OCI-LY1 (cell line): ENCODE measurements at regions not wholly inside any gene's neighbourhood (a gene's known extent, or its start where the extent isn't known, plus 50 kb on each side); places are given as distances from the start of the nearest gene placed in this dataset.

Experiments used
- H2AFZ ChIP-seq: fragments of 200-600 bp; sonication (generic), shearing (Covaris generic); 2 replicates; pipeline ENCODE4 v1.6.0; 2014; ENCODE audit warnings: antibody characterized with exemption, mild to moderate bottlenecking, low read length
- H3F3A ChIP-seq: fragments of 200-600 bp; sonication (generic), shearing (Covaris generic); 2 replicates; pipeline ENCODE4 v1.6.0; 2014; ENCODE audit warnings: mild to moderate bottlenecking, antibody characterized with exemption, low read length, moderate library complexity; ENCODE audit not compliant: insufficient read depth
- H3K27ac ChIP-seq: fragments of 200-600 bp; sonication (generic); 2 replicates; pipeline ENCODE4 v1.5.1; 2014; ENCODE audit warnings: low read length, mixed run types, mild to moderate bottlenecking, low read depth; ENCODE audit not compliant: poor library complexity, severe bottlenecking
- H3K27me3 ChIP-seq: fragments of 200-600 bp; sonication (generic); 2 replicates; pipeline ENCODE4 v1.6.0; 2014; ENCODE audit warnings: antibody characterized with exemption, mild to moderate bottlenecking, low read length, moderate library complexity; ENCODE audit not compliant: insufficient read depth
- H3K36me3 ChIP-seq: fragments of 200-600 bp; sonication (generic); 2 replicates; pipeline ENCODE4 v1.6.1; 2014; ENCODE audit warnings: mild to moderate bottlenecking, antibody characterized with exemption, low read length, moderate library complexity, mixed read lengths; ENCODE audit not compliant: insufficient read depth
- H3K4me1 ChIP-seq: fragments of 200-600 bp; sonication (generic); 2 replicates; pipeline ENCODE4 v1.5.1; 2014; ENCODE audit warnings: mild to moderate bottlenecking, low read length, moderate library complexity; ENCODE audit not compliant: insufficient read depth, severe bottlenecking
- H3K4me2 ChIP-seq: fragments of 200-600 bp; sonication (generic), shearing (Covaris generic); 2 replicates; pipeline ENCODE4 v1.6.1; 2014; ENCODE audit warnings: low read length
- H3K4me3 ChIP-seq: fragments of 200-600 bp; sonication (generic); 2 replicates; pipeline ENCODE4 v1.5.1; 2014; ENCODE audit warnings: low read length, low read depth, mild to moderate bottlenecking, mixed read lengths; ENCODE audit not compliant: poor library complexity, severe bottlenecking
- H3K79me2 ChIP-seq: fragments of 200-600 bp; shearing (Covaris generic); 2 replicates; pipeline ENCODE4 v1.6.1; 2016; ENCODE audit warnings: mixed run types, low read length, mixed read lengths; ENCODE audit not compliant: insufficient read depth
- H3K9ac ChIP-seq: fragments of 200-600 bp; sonication (generic), shearing (Covaris generic); 2 replicates; pipeline ENCODE4 v1.6.1; 2014; ENCODE audit warnings: mild to moderate bottlenecking, low read length, mixed read lengths
- H3K9me2 ChIP-seq: fragments of 200-600 bp; sonication (generic), shearing (Covaris generic); 2 replicates; pipeline ENCODE4 v1.6.1; 2014; ENCODE audit warnings: low read depth, mild to moderate bottlenecking, low read length, mixed read lengths
- H3K9me3 ChIP-seq: fragments of 200-600 bp; shearing (Covaris generic); 2 replicates; pipeline ENCODE4 v1.6.1; 2014; ENCODE audit warnings: low read length, mixed read lengths
- H4K20me1 ChIP-seq: fragments of 200-600 bp; sonication (generic), shearing (Covaris generic); 2 replicates; pipeline ENCODE4 v1.6.0; 2016; ENCODE audit warnings: mild to moderate bottlenecking, low read length; ENCODE audit not compliant: insufficient read depth
- EZH2 ChIP-seq: fragments of 200-600 bp; sonication (generic), shearing (Covaris generic); IDR thresholded peaks from 2 replicates; pipeline ENCODE4 v1.8.0; 2017; ENCODE audit warnings: borderline replicate concordance, mixed run types, mild to moderate bottlenecking, antibody characterized with exemption, low read length, moderate library complexity, mixed read lengths
- TF ChIP-seq, protein P1 (sequence below): fragments of 200-600 bp; sonication (generic), shearing (Covaris generic); IDR thresholded peaks from 2 replicates; pipeline ENCODE4 v1.5.1; 2017; ENCODE audit warnings: mild to moderate bottlenecking, antibody characterized with exemption, low read length, moderate library complexity, mixed read lengths

DNA sequence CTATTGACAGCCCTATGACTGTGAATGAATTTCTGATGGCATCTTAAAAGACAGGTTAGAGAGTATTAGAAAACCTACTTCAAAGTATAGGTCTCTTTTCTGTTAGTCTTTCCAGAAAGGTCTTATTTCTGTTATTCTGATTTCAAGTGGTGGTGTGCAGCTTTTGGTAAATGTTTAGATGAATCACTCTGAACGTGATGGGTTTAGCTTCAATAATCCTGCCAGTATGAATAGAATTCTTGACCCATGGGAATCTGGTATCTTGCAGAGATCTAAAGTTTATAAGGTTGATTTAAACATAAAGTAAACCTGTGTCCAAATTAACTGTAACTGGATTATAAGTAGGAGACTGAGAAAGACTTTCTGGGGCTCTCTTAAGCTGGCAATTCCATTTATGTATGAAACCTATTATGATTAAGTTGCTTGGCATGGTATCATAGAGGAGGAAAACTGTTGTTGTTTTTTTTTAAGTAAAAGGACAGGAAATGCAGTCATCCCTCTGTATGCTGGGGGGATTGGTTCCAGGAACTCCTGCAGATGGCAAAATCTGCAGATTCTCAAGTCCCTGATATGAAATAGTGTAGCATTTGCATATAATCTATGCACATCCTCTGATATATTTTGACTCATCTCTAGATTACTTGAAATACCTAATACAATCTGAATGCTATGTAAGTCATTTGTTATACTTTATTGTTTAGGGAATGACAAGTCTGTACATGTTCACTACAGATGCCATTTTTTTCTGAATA is 77.0 kb upstream of the ADAMTS19 start:
- H3K9me2 ChIP-seq: no peaks in the 10 kb centered on the region
- H4K20me1 ChIP-seq: no peaks in the 10 kb centered on the region
- H3K27me3 ChIP-seq: no peaks in the 10 kb centered on the region
- no peaks in the 10 kb centered on the region for H3K36me3 ChIP-seq
- H3F3A ChIP-seq: peaks cover 4% of the 10 kb centered on the region; the same call in 1 of the 2 replicates
- peaks cover 40% of the 10 kb centered on the region for H3K4me1 ChIP-seq
- TF ChIP-seq, protein P1, sequence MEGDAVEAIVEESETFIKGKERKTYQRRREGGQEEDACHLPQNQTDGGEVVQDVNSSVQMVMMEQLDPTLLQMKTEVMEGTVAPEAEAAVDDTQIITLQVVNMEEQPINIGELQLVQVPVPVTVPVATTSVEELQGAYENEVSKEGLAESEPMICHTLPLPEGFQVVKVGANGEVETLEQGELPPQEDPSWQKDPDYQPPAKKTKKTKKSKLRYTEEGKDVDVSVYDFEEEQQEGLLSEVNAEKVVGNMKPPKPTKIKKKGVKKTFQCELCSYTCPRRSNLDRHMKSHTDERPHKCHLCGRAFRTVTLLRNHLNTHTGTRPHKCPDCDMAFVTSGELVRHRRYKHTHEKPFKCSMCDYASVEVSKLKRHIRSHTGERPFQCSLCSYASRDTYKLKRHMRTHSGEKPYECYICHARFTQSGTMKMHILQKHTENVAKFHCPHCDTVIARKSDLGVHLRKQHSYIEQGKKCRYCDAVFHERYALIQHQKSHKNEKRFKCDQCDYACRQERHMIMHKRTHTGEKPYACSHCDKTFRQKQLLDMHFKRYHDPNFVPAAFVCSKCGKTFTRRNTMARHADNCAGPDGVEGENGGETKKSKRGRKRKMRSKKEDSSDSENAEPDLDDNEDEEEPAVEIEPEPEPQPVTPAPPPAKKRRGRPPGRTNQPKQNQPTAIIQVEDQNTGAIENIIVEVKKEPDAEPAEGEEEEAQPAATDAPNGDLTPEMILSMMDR: no peak
- TF ChIP-seq EZH2: no peak
- H3K27ac ChIP-seq: no peak overlapping the region
- H2AFZ ChIP-seq: no peak overlapping the region
- H3K4me2 ChIP-seq: no peak overlapping the region
- H3K9ac ChIP-seq: no peak overlapping the region
- no peaks in the 10 kb centered on the region for H3K79me2 ChIP-seq
- H3K4me3 ChIP-seq: no peak overlapping the region
- H3K9me3 ChIP-seq: no peaks in the 10 kb centered on the region

DNA sequence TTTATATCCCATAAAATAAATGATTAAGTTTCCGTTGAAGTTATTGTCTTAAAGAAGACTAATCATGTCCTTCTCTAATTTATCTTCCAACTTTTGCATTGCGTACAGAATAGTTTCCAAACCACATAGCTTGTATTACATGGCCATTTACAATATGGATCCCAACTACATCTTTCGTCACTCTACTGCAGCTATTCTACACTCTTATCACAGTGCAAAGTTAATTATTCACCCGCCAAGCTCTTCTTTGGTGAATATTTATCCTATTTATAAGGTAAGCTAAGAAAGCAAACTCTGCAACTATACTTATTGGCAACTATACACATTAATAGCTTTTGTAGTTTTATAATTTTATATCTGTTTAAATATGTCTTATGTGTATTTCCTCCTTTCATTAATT is 75.9 kb upstream of the ADAMTS19 start:
- Histone ChIP-seq H3K4me3 (no peak overlapping the region), H4K20me1 (no peaks in the 10 kb centered on the region), H3K79me2 (no peaks in the 10 kb centered on the region), H3K27ac (no peak overlapping the region), H3K36me3 (no peaks in the 10 kb centered on the region), H3F3A (peaks cover 4% of the 10 kb centered on the region; the same call in 1 of the 2 replicates), H3K9me3 (no peaks in the 10 kb centered on the region), H3K27me3 (no peaks in the 10 kb centered on the region), H3K9me2 (no peaks in the 10 kb centered on the region), H3K9ac (no peak overlapping the region), H2AFZ (no peak overlapping the region), H3K4me1 (peaks cover 31% of the 10 kb centered on the region), H3K4me2 (no peak overlapping the region)
- no peak for TF ChIP-seq EZH2
- TF ChIP-seq, protein P1: no peak

DNA sequence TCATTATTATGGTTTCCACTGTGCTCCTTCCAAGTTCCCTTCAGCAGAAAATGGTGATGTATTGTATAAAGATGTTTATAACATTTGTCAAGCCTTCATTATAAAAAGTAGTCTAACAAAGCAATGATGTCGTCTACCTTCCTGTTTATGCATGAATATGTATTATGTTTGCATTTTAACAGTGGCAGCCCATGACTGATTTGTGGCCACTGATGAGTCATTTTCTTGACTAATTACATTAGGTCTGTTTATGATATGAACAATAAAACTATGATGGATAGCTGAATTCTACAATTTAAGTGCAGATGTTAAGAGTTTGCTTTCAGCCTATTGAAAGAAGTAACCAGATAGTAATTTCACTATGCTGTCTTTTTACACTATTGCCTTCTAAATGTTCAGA is 75.4 kb upstream of the ADAMTS19 start:
- Histone ChIP-seq H3K27me3 (no peaks in the 10 kb centered on the region), H3K4me1 (peaks cover 26% of the 10 kb centered on the region), H3F3A (peaks cover 3% of the 10 kb centered on the region; the same call in 1 of the 2 replicates), H3K4me3 (no peak overlapping the region), H3K79me2 (no peaks in the 10 kb centered on the region), H3K9ac (no peak overlapping the region), H4K20me1 (no peaks in the 10 kb centered on the region), H3K4me2 (no peak overlapping the region), H3K9me3 (no peaks in the 10 kb centered on the region), H3K9me2 (no peaks in the 10 kb centered on the region), H3K36me3 (no peaks in the 10 kb centered on the region), H3K27ac (no peak overlapping the region), H2AFZ (no peak overlapping the region)
- no peak for TF ChIP-seq EZH2

DNA sequence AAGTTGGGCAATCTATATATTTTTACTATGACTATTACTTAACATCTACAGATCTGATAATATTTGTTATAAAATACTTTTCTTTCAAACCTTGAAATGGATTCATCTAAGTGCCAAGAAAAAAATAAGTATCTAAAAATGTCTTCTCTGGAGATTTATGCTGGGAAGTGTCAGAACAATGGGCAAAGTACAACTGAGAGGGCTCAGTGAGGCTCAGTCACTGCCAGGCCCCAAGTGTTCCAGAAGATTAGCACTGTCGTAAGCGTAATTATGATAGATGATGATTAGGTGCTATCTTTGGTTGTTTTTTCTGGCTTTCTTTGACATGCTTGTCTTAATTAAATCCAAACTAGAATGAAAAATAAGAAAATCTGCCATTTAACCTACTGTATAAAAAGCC is 72.2 kb upstream of the ADAMTS19 start:
- TF ChIP-seq EZH2: no peak
- TF ChIP-seq, protein P1: no peak

More for the DNA sequence above, 72.2 kb upstream of the ADAMTS19 start:
- Histone ChIP-seq H3K9ac (no peak overlapping the region), H3K4me1 (peaks cover 11% of the 10 kb centered on the region), H3K9me3 (no peaks in the 10 kb centered on the region), H3K4me3 (no peak overlapping the region), H3K27me3 (no peaks in the 10 kb centered on the region), H3K27ac (no peak overlapping the region), H3K4me2 (no peak overlapping the region), H3K79me2 (no peaks in the 10 kb centered on the region), H2AFZ (no peak overlapping the region), H4K20me1 (no peaks in the 10 kb centered on the region), H3K36me3 (no peaks in the 10 kb centered on the region), H3F3A (no peaks in the 10 kb centered on the region), H3K9me2 (no peaks in the 10 kb centered on the region)
